NCI-H187 (cell line): ENCODE measurements at regions not wholly inside any gene's neighbourhood (a gene's known extent, or its start where the extent isn't known, plus 50 kb on each side); places are given as distances from the start of the nearest gene placed in this dataset.

Source experiments
- DNase-seq, 2 experiments: peaks; one replicate each; lab custom pipeline; 2025; lab: John Stamatoyannopoulos, UW

DNA sequence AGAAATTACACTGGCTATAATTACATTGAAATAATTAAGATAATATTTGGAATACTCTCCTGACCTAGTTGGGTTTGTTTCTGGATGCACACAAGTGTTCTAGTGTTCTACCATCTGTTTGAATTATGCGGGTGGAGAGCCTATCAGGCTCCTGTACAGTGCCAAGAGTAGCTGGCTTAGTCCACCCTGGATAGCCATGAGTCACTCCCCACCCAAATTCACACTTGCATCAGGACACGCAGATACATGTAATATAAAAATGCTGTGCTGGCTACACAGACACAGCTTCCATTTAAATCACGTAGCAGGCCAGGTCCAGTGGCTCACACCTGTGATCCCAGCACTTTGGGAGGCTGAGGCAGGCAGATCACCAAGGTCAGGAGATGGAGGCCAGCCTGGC lies 686.2 kb upstream of the SLC35B3 start:
- DNase-seq: no peak

DNA sequence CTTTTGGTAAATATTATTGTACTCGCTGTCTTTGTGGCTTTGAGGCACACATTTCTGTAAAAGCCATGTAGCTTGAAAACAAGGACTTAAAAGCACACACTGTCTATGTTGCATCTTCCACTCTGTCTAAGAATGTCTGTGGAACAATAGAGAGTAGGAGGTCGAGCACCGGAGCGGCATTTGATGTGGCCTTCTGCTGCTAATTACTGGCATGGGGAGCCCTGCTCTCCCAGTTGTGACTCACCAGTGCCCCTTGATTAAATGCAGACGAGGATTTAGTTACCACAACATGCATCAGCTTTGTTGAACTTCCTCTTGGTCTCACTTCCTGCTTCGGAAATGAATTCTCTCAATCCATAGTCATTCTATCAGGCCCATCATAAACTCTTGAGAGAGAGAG lies 680.7 kb upstream of the SLC35B3 start:
- no peak for DNase-seq

DNA sequence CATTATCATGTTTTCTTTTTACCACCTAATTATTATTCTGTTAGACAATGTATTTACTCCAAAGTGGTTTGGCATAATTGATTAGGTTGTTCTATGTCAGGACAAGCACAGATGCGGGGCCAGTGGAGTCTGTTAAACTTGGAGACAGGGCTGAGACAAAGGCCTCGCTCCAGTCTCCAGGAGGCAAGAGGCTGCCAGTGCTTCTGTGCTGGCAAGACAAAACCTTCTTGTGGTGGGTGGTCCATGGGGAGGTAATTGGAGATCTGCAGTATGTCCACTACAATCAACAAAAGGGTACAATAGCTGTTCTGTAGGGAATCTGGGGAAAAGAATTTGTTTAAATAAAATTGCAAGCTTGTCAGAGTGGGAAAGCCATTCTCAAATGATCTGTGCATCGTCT lies 677.2 kb upstream of the SLC35B3 start:
- DNase-seq: no peak

DNA sequence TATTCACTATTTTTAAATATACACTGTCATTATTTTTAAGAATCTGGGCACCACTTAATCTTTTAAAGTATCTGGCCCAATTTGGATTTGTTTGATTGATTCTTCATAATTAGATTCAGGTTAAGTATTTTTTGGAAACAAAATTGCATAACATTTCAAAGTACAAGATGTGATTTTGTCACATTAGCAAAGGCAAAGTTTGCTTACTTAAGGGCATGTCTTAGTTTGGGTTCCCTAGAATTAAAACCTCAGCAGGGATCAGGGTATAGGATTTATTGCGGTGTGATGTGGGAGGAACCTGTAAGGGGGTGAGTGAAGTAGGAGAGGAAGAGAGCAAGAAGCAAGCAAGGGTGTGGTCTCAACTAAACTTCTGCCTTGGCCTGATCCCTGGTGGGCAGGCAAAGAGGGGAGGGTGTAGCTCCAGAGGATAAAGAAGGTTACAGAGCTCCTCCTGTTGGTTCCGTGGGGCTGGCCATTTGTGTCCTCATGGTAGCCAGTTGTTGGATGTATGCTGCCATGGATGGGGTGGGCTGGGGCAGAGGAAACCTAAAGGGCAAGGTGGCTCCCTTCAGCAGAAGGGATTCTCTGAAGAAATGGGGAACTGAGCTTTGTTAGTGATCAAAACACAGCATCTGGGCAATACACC lies 668.7 kb upstream of the SLC35B3 start:
- no peak for DNase-seq

DNA sequence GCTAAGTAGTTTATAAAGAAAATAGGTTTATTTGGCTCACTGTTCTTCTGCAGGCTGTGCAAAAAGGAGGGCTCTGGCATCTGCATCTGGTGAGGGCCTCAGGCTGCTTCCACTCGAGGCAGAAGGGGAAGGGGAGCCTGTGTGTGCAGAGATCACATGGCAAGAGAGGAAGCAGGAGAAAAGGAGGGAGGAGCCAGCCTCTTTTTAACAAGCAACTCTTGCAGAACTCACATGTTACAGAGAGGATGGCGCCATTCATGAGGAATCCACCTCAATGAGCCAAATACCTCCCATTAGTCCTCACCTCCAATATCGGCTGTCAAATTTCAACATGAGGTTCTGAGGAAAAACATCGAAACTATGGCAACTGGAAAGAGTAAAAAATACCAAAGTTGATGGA lies 666.6 kb upstream of the SLC35B3 start:
- no peak for DNase-seq

DNA sequence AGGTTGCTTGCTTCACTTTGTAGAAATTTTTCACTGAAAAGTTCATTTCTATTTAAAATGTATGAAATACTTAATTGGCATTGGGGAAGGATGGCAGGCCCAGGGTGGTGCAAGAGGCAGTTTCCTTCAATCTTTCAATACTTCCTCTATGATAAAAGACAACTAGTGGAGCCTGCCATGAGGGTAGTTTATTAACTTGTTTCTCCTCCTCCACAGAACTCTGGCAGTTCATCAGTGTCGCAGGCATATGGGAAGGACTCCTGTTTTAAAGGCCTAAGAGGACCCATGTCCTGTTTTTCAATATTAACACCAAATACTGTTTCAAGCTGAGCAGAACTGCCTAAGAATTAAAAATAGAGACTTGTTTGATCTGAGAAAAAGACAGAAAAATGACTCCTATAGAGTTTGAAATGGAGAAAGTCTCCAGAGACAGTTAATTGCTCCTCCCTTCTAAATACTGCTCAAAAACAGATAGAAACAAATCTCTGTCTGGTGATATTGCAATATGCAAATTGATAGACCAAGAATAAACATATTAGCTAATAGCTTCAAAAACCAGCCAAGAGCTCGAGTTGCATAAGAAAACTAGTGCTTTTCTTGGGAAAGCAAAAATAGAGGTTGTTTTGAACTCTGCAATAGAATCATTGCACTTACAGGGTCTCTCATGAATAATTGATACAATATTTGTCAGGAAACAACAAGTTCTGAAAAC lies 665.7 kb upstream of the SLC35B3 start:
- no peak for DNase-seq

DNA sequence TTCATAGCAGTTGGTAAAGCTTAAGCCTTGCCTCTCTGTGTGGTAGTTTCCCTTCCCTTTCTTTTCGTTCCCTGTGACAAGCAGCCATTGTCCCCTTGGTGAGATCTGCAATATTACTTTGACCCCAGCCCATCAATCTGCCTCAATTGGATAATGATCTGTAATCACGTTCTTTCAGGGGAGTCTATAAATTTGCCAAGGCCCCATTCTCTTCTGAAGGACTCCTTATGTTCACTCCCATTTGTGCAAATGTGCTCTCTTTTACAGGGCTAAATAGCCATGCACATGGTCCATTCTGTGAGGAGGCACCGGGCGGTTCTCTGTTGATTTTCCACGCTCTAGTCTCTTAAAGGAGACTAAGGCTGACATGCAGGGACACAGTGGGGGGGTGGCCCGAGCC lies 660.4 kb upstream of the SLC35B3 start:
- DNase-seq: no peak

DNA sequence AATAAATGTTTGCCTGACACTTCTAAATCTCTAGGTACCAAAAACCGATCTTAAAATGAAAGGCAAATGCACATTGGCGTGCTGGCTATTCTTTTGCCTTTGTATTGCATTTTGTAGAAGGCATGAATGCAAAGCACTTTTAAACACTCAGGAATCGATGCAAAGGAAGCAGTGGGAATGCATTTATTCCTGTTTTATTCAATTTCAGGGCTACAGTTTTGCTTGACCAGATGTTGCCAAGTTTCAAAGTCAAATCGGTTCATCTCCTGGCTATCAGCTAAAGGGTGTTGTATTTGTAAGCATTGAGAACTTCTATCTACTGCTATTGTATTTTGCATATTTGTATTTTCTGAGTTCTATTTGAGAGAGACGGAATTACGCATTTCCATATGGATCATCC lies 659.8 kb upstream of the SLC35B3 start:
- no peak for DNase-seq

DNA sequence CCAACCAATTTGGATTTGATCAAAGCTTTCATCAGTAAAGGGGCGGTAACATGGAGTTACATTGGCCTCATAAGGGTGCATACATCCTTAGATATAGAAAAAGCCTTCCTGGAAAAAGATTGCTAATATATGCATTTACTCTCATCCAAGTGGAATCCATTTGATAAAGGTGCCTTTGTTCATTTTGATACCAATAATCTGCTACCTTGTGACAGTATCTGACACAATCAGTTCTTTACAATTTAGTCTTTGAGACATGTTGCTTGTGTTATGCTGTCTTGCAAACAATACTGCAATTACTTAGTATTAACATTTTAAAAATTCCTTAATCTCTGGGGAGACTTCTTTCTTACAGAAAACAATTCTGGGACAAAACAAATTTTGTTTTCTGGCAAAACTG lies 654.4 kb upstream of the SLC35B3 start:
- no peak for DNase-seq

DNA sequence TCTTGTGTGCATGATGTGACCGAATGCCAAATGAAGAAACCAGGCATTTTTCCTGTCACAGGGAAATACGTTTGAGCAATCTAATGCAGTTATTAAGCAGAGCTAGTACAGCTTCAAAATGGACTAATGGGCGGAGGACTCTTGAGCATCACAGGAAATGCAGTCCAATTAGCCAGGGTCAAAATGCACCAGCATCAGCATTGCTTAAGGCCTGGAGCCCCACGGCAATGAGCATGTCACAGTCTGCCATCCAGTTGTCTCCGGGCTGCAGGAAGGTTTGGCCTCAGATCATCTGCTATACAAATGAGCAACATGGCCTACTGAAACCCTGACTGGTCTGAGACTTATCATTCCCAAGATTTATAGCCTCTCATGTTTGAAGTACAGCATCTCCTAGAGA lies 652.1 kb upstream of the SLC35B3 start:
- peak in 1 of 2 experiments; percentile 68 for DNase-seq

DNA sequence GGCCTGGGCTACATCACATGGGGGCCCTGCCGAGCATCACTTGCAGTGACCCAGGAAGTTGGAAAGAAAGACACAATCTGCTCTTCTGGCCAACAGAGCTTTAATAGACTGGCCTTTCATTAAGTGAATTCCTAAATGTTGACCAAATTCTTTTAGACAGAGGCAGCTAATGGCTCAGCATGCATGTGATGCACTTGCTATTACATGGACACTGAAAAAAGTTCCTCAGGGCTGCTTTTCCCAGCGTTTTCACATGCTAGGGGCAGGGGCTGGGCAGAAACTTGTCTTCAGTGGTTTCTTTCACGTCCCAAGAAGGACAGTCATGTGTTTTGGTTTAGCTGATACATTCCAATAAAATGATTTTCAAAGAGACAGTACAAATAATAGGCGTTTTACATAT lies 651.0 kb upstream of the SLC35B3 start:
- no peak for DNase-seq

DNA sequence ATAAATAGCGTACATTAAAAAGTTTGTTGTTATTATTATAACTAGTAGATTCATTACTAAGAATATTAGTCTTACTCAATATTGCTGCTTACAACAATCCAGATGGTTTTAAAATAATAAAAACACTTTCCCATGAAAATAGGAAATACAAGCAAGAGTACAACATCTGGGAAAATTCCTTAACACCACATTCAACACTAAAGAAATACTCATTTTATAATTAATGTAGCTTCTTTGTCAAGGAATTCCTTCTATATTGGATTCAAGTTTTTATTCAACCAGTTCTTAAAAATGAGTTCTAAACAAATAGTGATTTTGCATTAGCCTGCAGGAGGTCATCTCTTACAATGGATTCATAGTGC lies 650.3 kb upstream of the SLC35B3 start:
- no peak for DNase-seq

DNA sequence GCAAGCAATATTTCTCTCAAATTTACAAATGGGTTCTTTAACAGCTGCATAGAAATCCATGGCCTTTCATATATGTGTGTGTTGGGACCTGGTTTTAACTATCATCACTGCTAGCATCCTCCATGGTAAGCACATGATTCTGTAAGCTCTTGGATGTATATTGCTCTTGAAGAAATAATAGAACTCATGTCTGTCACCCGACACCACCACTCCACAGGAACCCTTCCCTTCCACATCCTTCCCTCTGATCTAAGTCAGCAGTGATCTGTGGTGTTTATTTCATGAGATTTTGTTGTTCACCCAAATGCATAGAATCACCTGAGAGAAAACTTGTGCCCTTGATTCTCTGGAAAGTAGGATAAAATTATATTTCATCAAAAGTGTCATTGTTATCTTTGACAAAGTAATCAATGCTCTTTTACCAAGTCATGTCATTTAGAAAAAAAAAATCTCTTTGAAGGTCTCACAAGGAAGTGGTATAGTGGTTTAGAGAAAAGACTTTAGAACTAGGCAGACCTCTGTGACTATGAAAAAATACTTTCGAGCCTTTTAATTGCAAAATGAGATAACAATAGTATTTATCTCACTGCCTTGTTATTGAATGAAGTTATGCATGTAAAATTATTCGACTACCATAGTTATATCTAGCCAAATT lies 649.8 kb upstream of the SLC35B3 start:
- DNase-seq: peak in 1 of 2 experiments; percentile 42

DNA sequence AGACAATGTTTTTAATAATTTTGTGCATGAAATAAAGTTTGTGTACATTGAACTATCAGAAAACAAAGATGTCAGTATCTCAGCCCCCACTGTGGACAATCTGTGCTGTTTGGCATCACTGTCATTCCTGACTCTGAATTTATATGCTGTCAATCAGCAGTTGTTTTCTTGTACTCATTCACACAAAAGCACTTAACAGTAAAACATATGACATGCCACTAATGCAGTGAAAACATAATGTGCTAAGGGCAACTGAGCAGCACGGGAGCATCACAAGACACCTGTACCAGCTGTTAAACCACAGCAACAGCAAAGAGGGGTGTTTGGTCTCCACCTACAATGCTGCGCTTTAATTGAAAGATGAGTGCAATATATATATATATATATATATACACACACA lies 647.8 kb upstream of the SLC35B3 start:
- DNase-seq: peak in 1 of 2 experiments; percentile 28

DNA sequence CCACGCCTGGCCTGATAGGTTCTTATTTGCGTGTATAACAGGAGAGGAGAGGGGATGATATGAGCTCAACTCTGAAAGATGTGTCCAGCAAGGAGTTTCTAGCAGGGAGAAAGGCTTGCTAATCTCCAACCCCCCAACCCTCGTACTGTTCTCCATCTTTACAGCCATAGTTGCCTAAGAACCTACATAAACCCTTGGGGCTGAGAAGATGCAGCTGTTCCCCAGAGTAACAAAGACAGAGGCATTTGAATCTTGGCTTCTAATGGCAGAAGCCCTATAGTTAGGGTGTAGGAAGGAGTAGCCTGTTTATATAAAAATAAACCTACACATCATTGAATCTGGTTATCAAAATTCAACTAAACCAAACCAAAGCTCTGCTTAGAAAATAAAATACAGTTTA lies 631.4 kb upstream of the SLC35B3 start:
- no peak for DNase-seq

DNA sequence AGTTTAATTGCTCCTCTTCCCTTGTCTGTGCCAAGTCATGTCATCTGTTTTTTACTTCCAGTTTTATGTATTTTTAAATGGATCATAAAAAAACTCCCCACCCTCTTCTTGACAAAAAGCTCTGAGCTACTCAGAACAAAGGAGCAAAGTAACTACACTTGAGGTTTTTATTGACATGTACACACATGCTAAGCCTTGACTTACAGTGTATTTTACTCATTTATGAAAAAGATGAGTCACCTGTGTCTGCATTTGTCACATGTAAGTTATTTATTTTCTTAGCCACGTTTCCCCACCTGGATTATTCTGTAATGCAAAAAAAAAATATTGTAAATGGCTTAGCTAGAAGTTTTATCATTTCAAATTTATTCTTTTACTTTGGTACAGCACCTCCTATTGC lies 628.8 kb upstream of the SLC35B3 start:
- peak in 1 of 2 experiments; percentile 7 for DNase-seq

DNA sequence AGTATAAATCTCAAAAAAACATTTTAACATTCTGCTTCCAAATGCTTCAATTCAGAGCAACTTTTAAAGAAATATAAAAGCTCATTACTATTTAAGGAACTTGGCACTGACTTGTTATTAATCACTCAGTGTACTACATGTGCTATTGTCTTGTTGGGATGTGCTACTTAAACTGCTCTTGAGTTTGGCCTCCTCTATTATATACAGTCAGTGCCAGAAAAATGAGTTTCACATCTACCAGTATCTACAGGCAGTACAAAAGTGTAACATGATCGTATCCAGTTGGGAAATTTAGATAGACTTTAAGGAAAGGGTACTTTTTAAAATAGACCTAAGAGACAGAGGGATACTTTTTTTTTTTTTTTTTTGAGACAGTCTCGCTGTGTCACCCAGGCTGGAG lies 627.3 kb upstream of the SLC35B3 start:
- no peak for DNase-seq

DNA sequence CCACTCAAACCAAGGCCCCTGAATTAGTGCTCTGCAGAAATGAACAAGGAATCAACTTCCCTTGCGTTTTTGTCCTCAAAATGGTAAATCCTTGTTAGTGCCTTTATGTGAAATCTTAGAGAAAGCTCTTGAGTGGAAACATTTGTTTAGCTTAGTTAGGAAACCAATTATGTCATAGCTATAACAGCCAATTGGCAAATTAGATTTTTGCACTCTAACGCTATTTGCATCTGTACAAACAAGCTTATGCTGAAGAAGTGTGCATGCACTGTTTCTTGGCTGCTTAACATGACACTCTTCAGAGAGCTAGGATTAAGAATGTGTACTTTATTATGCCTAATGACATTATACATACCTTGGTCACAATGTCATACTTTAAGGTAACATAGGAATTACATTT lies 622.6 kb upstream of the SLC35B3 start:
- no peak for DNase-seq

DNA sequence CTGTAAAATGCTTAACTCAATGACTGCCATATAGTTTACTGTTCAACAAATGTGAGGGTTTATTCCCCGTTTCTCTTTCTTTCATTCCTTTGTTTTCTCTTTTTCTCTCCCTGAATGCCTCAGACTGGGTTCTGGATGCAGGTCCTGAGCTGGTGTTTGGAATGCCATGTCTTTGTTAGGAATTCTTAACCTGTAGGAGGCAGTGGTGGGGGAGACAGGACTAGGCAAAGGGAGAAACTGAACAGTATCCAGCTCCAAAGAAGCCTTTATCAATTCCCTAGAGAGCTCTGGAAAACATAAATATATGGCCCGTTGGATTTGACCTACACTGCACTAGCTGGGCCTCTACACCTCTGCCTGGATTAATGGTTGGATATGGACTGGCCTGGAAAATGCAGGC lies 621.2 kb upstream of the SLC35B3 start:
- no peak for DNase-seq

DNA sequence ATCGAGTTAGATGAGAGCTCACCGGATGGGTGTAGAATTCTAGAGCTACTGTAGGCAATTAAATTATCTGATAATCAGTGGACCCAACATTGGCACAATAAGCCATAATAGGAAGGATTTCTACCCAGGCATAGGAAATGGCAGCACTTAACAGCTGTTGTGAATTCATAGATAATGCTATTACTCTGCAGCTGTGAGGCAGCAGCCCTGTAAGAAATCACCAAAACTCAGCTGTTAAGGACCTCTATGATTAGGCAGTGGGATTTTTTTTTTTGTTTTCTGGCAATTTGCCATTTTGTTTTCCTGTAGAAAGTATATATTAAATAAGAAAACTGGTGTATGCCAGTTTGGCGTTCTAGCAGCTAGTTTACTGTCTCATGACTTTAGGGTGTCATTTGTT lies 609.1 kb upstream of the SLC35B3 start:
- DNase-seq: no peak

DNA sequence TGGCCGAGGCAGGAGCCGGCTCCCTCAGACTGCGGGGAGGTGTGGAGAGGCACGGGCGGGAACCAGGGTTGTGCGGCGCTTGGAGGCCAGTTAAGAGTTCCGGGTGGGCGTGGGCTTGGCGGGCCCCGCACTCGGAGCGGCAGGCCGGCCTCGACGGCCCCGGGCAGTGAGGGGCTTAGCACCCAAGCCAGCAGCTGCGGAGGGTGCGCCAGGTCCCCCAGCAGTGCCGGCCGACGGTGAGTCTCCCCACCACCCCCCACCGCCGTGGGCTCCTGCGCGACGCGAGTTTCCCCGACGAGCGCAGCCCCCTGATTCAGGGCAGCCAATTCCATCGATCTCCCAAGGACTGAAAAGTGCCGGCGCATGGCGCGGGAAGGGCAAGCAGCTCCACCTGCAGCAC lies 605.4 kb upstream of the SLC35B3 start:
- no peak for DNase-seq

DNA sequence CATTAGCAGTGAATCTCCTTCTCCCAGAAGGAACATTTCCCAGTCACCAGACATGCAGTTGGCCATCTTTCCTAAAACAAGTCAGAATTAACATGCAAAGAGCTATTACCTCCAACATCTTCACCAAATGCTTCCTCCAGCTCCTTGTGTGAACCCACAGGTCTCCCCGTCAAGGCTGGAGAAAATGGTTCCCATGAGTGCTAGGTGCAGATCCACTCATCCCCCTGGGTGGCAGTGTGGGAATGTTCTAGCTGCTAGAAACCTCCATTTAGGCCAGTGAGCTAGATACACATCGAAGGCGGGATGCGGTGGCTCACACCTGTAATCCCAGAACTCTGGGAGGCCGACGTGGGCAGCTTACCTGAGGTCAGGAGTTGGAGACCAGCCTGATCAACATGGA lies 603.9 kb upstream of the SLC35B3 start:
- DNase-seq: no peak

DNA sequence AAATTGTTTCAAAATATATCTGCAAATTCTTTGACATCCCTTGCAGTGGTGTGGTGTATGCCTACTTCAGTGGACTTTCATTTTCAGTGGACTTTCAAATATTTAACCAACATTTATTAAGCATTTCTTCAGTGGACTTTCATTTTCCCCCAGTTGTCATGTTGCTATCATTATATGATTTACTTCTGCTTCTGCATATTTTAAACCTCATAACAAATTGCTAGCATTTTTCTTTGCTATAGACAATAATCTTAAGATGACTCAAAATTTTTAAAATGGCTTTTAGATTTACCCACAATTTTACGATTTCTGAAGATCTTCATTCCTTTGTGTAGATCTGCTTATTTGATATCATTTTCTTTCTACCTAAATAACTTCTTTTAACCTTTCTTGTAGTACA lies 592.7 kb upstream of the SLC35B3 start:
- DNase-seq: no peak
